ENCODE measurements at regions not wholly inside any gene's neighbourhood (a gene's known extent, or its start where the extent isn't known, plus 50 kb on each side); places are given as distances from the start of the nearest gene placed in this dataset.

DNA sequence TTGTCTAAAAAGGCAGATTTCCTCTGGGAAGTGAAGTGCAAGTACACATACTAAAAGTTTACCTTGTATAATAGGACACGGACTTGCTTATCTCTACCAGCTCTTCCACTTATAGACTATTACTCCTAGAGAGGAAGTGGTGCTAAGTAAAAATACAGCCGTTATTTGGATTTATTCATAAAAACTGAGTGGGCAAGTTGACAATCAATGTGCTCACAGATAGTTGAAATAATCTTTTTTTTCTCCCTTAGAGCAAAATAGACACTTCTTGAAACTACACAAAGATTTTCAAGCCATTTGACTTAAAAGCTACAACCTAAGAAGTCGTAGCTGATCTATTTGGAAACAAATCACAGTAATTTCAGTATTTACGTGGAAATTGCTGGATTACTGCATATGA lies 2584.7 kb upstream of the PCDH20 start:
- no peak for DNase-seq

DNA sequence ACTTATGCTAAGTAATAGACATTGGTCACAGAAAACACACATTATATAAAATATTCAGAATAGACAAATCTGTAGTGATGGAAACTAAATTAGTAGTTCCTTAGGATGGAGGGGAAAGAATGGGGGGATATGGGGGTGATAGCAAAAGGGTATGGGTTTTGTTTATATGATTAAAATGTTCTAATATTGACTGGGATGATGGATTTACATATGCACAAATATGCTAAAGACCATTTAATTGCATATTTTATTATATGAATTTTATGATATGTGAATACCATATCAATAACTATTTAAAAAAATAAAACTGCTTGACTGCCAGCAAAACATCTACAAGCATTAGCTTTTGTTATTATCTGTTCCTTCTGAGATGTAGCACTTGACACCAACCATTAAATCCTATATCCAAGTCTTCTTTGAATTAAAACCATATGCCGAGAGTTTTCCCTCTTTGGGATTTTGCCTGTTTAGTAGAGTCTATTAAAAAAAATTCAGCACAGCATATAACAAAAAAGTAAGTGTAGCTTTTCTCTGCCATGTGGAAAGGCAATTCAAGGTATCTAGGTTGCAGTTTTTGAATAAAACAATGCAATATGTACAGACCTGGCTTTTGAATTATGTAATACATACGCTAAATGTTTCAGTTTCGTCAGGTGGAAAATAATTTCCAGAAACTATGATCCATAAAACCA lies 2584.1 kb upstream of the PCDH20 start:
- no peak for DNase-seq

DNA sequence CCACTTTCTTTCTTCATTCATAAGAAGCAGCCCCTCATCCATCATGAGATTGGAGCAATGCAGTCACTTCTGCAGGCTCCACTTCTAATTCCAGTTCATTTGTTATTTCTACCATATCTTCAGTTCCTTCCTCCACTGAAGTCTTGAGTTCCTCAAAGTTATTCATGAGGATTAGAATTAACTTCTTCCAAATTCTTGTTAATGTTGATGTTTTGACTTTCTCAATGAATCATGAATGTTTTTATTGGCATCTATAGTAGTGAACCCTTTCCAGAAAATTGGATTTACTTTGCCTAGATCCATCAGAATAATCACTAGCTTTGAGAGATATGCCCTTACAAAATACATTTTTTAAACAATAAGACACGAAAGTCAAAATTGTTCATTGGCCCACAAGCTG lies 2567.7 kb upstream of the PCDH20 start:
- no peak for DNase-seq

DNA sequence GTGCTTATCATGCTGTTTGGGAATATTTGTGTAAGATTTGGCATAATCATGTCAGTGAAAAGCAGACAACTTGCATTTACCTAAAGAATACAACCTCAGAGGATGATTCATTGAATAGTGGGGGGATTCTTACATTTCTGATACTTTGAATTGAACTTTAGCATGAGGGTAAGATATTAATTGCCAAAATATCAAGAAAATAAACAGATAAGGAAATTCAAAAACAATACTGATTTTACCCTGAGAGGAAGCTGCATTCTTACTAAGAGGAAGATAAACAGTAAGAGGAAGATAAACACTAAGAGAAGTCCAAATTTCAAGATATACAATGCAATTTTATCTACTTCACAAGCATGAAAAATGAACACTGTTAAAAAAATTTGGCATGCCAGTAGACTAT lies 2564.3 kb upstream of the PCDH20 start:
- DNase-seq, result no peak

DNA sequence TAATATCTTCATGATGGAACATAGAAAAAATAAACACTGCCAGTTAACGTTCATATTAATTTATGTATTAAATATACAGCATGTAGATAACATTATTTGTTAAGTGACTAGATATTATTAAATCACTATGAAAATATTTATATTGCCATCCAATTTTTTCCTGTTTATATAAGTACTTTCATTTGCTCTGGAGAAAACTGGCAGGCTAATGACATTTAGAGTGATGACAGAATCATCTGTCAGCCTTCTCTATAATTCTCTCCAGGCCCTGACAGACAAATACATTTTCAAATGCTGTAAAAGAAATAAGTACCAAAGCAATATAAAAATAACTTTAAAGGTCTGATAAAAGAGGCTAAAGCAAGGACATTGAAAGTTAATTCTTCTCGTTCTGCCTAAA lies 2556.7 kb upstream of the PCDH20 start:
- no peak for DNase-seq

DNA sequence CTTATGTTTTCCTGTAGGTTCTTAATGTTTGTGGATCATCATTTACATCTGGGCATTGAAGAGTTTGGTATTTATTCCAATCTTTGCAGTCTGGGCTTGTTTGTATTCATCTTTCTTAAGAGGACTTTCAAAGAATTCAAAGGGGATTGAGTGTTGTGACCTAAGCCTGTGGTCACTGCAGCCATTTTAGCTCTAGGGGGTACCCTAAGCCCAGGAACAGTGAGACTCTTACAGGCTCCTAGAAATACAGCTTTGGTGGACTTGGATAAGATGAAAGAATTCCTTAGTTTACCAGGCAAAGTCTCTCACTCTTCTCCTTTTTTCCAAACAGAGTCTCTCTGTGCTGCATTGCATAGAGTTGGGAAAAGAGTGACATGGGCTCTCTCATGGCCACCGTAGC lies 2539.0 kb upstream of the PCDH20 start:
- DNase-seq, result no peak

DNA sequence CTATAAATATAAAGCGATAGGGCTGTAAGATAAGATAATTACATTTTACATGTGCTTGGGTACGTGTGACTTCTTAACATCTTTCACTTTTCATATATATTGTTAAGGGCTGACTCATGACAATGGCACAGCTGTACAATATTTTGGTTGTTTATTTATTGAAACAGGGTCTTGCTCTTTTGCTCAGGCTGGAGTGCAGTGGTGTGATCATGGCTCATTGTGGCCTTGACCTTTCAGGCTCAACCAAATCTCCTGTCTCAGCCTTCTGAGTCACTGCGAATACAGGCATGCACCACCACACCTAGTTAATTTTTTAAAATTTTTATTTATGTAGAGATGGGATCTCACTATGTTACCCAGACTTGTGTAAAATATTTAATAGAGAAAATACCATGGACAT lies 2532.4 kb upstream of the PCDH20 start:
- DNase-seq, result no peak

DNA sequence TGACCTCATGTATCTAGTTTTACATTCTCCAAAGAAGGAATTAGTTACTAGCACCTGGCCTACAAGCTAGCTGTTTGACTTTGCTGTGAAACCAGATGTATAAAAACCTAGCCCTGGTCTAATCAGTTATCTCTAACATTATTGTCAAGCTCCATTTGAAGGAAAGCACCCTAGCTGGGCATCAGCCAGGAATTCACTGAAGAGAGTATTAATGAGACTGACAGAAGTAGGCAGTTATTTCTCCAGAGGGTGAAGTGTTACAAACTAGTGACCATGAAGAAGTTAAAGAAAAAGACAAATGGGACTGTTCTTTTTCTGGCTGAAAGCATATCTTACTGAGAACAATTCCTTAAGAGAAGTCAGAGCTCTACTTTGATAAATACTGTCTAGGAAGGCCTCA lies 2529.3 kb upstream of the PCDH20 start:
- no peak for DNase-seq

DNA sequence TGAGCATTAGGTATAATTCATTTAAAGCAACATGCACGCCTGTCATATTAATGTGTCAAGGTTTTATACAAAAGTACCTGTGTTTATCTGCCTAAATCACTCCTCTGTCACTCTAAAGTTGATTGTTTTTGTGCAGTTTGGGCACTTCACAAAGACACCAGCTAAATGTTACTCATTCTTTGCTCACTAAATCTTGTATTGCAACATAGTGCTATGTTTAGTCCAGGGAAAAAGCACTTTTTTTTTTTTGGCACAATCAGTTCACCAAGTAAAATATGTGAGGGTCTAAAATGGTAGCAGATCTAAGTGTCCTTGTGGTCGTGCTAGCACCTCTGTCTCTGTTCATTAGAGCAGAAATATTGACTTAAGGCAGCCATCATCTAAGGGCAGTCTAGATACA lies 2526.7 kb upstream of the PCDH20 start:
- no peak for DNase-seq

DNA sequence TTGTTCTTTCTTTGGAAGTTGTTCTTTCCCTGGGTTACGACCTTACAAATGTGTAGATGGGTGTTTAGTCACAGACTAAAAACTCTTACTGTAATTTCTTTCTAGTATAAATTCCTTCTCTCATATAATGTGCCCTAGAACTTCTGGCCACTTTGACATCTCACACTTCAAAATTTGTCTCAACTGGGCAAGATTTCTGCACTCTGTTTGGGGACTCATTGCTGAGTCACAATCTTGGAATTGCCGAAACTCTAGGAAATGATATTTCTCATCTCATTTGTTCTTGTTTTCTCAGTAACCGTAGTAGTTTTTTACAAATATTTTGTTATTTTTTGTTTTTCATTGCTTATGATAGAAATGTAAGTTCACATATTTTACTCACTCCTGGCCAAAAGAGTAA lies 2523.2 kb upstream of the PCDH20 start:
- no peak for DNase-seq

DNA sequence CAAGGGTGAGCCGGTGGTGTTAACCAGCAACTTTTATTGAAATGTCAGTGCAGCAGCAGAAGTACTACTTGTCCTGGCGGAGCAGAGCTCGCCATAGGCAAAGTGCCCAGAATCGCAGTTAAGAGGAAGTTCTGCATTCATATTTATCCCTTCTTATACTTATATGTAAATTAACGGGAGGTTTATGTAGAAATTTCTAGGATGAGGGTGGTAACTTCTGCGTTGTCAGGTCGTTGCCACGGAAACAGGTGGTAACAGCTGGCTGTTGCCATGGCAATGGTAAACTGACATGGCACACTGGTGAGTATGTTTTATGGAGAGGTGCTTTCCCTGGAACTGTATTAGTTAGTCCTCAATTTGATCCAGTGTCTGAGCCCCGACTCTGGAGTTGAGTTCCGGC lies 2494.9 kb upstream of the PCDH20 start:
- DNase-seq, result no peak

DNA sequence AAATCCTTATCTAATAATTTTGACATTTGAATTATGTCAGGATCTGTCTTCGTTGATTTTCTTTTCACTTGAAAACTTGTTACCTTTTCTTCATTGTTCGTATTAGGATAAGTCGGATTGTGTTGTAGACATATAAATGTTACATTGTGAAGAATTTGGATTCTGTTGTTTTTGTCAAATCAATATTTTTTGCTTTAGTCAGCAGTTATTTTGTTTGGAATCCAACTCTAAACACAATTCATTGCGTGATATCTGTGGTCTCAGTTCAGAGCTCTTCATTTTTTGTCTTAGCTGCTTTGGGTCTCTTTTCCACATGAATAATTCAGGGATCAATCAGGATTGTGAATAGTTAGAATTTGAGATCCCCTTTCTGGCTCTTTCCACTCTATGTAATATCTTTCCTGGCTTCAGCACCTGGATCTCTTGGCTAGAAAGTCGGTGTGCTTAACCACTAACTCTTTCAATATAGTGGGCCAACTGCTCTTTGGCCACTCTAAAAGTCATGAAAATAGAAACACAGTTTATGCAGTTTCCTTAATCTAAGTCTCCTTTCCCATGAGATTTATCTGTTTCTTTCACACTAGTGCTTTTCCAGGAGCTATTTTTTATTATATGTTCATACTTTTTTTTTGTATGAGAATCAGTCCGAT lies 2494.2 kb upstream of the PCDH20 start:
- no peak for DNase-seq

DNA sequence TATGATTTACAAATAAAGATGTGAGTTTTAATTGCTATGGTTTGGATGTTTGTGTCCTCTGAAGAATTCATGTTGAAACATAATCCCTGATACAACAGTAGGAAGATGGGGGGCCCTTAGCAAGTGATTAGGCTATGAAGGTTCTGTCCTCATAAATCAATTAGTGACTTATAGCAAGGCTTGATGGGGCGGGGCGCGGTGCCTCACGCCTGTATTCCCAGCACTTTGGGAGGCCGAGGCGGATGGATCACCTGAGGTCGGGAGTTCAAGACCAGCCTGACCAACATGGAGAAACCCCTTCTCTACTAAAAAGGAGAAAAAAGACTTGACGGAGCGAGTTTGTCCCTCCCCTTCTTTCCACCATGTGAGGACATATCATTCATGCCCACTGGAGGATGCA lies 2486.5 kb upstream of the PCDH20 start:
- DNase-seq, result no peak

DNA sequence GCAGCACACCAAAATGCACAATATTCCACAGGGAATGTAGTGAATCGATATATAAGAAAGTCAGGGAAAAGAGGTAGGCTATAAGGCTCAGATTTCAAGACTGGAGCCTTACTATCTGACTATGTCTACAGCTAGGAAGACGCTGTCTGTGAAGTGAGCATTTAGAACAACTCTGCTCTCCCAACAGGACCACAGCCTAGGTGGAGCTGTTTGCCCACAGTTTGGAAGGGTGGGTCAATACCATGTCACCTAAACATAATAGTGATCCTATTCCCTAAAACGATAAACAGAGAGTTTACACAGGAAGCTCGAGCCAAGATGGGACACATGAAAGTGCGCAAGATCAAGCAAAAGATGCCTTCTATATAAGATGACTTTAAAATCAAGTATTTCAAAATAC lies 2486.0 kb upstream of the PCDH20 start:
- no peak for DNase-seq

DNA sequence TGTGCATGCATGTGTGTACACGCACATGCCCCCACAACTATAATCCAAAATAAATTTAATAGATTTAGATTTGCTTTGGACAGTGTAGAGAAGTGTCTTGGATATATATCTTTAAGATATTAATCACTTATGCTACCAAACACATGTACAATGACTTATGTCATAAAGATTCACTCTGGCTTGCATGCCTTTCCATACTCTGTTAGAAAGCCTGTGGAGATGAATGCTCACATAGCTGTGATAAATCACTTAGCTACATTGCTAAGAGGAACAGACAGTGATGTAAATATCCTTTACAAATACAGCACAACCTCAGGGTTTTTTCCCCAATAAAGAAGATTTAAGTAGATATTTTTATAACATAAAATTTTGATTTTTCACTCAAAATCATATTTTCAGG lies 2484.8 kb upstream of the PCDH20 start:
- DNase-seq, result no peak

DNA sequence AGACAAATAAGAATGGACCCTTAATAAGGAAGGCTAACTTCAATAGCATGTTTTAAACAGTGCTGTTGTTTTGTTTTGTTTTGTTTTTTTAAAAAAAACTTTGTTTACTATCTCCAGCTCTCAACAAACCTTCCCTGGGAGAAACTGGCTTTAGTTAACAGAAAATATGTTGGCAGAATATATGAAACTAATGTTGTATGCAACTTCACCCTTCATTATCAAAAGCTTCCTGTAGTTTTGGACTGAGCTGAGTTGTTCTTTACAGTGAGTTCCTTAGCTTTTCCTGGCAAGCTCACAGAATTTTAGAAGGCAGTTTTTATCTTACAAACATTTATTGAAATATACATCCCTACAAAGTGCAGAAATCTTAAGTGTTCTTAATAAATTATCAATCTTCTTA lies 2480.7 kb upstream of the PCDH20 start:
- DNase-seq, result no peak

DNA sequence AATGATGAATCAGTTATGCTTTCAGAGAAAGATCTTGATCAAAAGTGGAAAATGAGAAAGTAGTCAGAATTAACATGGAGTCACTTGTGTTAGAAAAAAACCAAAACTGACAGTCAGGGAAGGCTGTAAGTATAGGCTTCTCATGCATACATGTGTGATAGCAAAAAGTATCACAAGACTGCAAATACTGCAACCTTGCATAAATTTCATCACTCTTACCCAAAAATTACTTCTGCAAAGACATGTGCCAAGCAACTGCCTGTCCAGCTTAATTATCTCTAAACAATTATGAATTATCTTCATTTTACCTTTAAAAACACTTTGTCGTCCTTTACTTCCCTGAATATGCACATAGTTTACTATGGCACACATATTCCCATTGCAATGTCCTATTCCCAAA lies 2466.4 kb upstream of the PCDH20 start:
- DNase-seq, result no peak

DNA sequence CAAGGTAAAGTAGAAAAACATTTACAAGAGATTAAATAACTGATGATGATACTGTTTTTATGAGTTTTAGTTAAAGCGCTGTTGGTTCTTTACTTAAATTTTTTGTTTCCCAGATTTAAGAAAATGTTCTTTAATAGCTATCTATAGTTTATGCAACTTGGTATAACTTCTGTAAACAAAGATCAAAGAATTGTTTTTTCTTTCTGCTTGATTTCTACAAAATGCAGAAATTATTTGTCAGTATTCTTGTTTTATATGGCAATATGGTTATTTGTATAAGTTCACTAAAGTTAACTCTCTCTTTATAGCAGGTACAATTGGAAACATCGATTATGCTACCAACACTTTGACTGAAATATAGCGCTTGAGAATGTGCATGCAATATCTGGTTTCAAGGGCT lies 2465.1 kb upstream of the PCDH20 start:
- no peak for DNase-seq

DNA sequence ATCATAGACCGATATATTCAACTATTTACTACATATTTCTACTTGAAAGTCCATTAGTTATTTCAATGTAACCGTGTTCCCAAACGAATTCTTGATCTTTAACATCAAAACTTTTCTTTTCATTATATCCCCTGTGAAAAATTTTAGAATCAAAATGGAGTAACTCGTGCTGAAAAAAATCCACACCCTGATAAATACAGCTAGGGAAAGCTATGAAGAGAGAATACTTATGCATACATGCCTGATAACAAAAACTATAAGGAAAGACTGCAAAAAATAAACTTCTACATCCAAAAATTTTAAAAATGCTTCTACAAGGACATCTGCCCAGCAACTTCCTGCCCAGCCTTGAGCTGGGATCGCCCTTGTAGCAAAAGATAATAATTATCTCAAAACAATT lies 2458.3 kb upstream of the PCDH20 start:
- DNase-seq, result no peak

DNA sequence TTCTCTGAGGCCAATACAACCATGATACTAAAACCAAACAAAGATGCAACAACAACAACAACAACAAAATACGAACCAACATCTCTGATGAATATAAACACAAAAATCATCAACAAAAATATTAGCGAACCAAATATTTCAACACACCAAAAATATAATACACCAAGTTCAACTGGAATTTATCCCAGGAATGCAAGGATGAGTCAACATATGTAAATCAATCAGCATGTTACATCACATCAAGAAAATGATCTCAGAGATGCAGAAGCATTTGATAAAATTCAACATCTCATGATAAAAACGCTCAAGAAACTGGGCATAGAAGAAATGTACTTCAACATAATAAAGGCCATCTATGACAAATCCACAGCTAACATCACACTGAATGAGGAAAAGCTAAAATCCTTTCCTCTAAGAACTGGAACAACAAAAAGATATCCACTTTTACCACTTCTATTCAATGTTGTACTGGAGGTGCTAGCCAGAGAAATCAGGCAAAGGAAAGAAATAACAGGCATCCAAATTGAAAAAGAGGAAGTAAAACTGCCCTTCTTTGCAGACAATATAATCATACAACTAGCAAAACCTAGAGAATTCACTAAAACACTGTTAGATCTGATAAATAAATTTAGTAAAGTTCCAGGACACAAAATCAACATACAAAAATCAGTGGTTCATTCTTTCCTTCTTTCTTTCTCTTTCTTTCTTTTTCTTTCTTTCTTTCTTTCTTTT lies 2448.7 kb upstream of the PCDH20 start:
- no peak for DNase-seq

DNA sequence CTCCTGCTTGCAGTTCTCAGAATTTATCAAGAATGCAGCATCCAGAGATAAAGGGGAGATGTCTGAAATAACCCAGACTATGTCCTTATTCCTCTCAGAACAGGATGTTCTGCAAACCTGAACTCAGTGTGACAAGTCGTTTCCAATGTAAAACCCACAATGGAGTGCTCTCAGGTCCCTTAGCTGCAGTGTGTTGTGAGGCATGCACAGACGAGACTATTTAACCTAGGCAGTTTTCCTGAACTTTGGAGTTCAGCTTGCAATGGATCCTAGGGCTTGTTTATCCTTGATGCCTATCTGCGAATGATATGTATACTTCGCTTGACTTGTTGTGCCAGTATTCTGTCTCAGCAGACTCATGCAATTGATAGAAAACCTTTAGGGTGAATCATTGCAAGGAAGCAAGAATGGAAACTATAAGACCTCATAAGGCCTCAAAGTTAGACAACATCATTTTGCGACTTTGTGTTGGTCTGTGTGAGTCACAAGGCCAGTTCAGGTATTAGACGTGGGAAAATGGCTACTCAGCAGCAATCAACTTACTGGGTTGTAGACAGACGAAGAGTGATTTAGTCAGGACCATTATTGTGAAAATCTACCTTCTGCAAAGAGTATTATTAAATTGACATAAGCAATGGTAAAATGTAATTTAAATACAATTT lies 2439.9 kb upstream of the PCDH20 start:
- DNase-seq, result no peak

DNA sequence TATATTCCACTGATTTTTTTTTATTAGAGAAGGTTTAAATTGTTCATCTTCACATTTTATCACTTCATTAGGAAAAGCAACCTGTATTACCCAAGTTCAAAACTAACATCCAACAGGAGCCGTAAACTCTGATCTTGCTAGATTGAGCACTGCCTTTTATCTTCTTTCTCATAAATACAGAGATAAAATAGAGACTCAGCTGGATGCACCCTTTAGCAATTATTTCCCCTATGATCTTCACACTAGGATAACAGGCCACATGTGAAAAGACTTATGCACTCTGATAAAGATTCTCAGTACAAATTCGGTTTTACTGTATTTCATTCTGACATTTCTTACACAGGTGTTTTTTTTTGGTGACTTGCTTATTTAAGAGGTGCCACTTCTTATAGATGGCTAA lies 2438.2 kb upstream of the PCDH20 start:
- no peak for DNase-seq

DNA sequence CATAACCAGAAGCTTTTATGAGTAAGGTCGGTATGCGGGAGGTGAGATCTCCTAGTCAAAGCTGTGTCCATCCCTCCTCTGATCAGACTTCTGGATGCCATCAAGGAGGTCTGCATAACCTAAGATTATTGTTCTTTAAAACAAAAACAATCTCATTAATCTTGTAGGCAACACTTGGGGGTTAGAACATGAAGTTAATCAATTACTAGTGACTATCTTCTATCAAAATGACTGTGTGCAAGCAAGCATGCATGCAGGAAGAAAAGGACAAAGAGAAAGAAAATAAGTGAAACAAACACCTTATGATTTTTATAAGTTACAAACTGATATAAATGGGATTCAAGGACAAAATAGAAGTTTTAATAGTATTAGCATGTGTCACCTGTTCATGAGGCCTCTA lies 2435.9 kb upstream of the PCDH20 start:
- no peak for DNase-seq
